Left lung (tissue), 4 donors: ENCODE measurements at regions not wholly inside any gene's neighbourhood (a gene's known extent, or its start where the extent isn't known, plus 50 kb on each side); places are given as distances from the start of the nearest gene placed in this dataset.

Source experiments
- ATAC-seq: fragments of 200-7000 bp; cut with Tn5 transposase; one replicate; pipeline ENCODE4 v1.9.1; 2020; ENCODE audit warnings: moderate library complexity
- DNase-seq, 4 donors: peaks; one replicate each; pipeline ENCODE4 v3.0.0-alpha.2; 2013 to 2020
- H3K27ac ChIP-seq, 2 donors: fragments of 200-600 bp; sonication (generic) in 1 of 2; one replicate each; pipeline versions ENCODE4 v1.5.0 to v1.8.0; 2020 to 2021
- H3K27me3 ChIP-seq, 2 donors: fragments of 200-600 bp; sonication (generic) in 1 of 2; one replicate each; pipeline versions ENCODE4 v1.5.0 to v1.8.0; 2020 to 2021
- H3K36me3 ChIP-seq, 2 donors: fragments of 200-600 bp; sonication (generic) in 1 of 2; one replicate each; pipeline versions ENCODE4 v1.5.0 to v1.8.0; 2020 to 2021
- H3K4me1 ChIP-seq, 2 donors: fragments of 200-600 bp; one replicate each; pipeline ENCODE4 v1.8.0; 2021
- H3K4me3 ChIP-seq, 2 donors: fragments of 200-600 bp; sonication (generic) in 1 of 2; one replicate each; pipeline versions ENCODE4 v1.5.0 to v1.8.0; 2020 to 2021; ENCODE audit warnings: mild to moderate bottlenecking in 1 of 2
- H3K9me3 ChIP-seq, 2 donors: fragments of 200-600 bp; sonication (generic) in 1 of 2; one replicate each; pipeline versions ENCODE4 v1.5.0 to v1.8.0; 2020 to 2021
- intact Hi-C, 2 donors: fragments of 100-400 bp; cut with DNase I; formaldehyde crosslinking; loops; one replicate each; pipeline versions ENCODE4 v1.11.2 to v1.14.2; 2022
- TF ChIP-seq, protein P1 (sequence below), 2 donors: fragments of 200-600 bp; sonication (generic) in 1 of 2; IDR thresholded peaks; one replicate each; pipeline versions ENCODE4 v1.5.0 to v1.8.0; 2021; ENCODE audit warnings: antibody characterized with exemption in 2 of 2
- donor health status: DM: no; HTN: yes; CAD: no.
- donor health status: DM: no; HTN: no; CAD: no.

GRCh38 chr4:46653842-46654241 is 255.2 kb downstream of the COX7B2 start:
- no peak for ATAC-seq

DNA sequence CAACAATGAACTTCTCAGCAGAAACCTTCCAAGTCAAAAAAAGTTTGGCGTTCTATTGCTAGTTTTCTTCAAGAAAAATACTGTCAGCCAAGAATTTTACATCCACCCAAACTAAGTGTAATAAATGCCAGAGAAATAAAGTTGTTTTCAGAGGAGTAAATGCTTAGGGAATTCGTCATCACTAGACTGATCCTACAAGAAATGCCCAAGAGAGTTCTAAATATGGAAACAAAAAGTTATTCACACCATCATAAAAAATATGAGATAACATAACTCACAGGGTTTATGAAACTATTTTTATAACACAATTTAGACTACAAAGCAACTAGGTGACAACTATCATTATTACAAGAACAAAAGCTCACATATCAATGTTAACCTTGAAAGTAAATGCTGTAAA is 259.5 kb upstream of the GABRA2 start:
- Histone ChIP-seq H3K4me1 (no peaks in the 10 kb centered on the region), H3K27me3 (no peaks in the 10 kb centered on the region), H3K9me3 (no peaks in the 10 kb centered on the region), H3K36me3 (no peaks in the 10 kb centered on the region), H3K27ac (no peak overlapping the region), H3K4me3 (no peak overlapping the region)
- ATAC-seq, result no peak
- intact Hi-C loops, result no loop called here
- TF ChIP-seq, protein P1, sequence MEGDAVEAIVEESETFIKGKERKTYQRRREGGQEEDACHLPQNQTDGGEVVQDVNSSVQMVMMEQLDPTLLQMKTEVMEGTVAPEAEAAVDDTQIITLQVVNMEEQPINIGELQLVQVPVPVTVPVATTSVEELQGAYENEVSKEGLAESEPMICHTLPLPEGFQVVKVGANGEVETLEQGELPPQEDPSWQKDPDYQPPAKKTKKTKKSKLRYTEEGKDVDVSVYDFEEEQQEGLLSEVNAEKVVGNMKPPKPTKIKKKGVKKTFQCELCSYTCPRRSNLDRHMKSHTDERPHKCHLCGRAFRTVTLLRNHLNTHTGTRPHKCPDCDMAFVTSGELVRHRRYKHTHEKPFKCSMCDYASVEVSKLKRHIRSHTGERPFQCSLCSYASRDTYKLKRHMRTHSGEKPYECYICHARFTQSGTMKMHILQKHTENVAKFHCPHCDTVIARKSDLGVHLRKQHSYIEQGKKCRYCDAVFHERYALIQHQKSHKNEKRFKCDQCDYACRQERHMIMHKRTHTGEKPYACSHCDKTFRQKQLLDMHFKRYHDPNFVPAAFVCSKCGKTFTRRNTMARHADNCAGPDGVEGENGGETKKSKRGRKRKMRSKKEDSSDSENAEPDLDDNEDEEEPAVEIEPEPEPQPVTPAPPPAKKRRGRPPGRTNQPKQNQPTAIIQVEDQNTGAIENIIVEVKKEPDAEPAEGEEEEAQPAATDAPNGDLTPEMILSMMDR (IDR thresholded peaks at IDR 0.05), result no peak
- no peak for DNase-seq

More at GRCh38 chr4:46653842-46654241, 255.2 kb downstream of the COX7B2 start:
- H3K27ac ChIP-seq, result no peak overlapping the region
- H3K4me3 ChIP-seq, result no peak overlapping the region
- peaks cover 0 to 4% of the 10 kb centered on the region in 2 donors for H3K9me3 ChIP-seq
- H3K27me3 ChIP-seq, result no peaks in the 10 kb centered on the region
- no peak for DNase-seq
- TF ChIP-seq, protein P1 (IDR thresholded peaks at IDR 0.05), result no peak
- H3K4me1 ChIP-seq, result no peaks in the 10 kb centered on the region
- intact Hi-C loops, result no loop called here
- H3K36me3 ChIP-seq, result no peaks in the 10 kb centered on the region

DNA sequence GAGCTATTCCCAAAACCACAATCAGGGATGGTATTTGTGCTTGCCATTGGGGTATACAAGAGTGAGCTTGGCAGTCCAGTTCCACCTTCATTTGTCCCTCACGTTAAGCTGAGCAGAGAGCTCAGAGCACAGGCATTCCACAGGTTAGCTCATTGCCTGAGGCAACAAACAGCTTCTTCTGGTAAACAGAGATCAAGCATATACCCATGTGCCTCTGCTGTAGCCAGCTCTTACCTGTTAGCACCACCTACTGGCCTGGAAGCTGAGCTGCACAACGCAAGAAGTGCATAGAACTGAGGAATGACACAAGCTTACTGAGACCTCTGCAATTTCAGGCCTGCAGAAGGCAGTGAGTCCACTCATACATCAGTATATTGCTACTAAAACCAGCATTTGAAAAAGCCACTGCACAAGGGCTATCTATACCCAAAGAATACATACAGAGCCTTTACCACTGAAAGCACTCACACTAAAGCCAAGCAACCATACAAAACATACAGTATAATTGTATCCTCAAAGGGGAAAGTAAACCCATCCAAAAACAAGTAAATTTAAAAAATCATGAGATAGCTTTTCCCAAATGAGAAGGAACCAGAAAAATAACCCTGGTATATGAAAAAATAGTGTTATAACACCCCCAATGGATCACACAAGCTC is 258.3 kb upstream of the GABRA2 start:
- H3K4me1 ChIP-seq, result no peaks in the 10 kb centered on the region
- ATAC-seq (peak; percentile 56), DNase-seq (peak in 1 of 4 donors; percentile 11)
- no peaks in the 10 kb centered on the region for H3K36me3 ChIP-seq
- H3K27ac ChIP-seq, result no peak overlapping the region
- no peaks in the 10 kb centered on the region for H3K27me3 ChIP-seq
- TF ChIP-seq, protein P1 (IDR thresholded peaks at IDR 0.05), result no peak
- no peak overlapping the region for H3K4me3 ChIP-seq
- H3K9me3 ChIP-seq, result no peaks in the 10 kb centered on the region
- intact Hi-C loops, result no loop called here

- TF ChIP-seq, protein P1 (IDR thresholded peaks at IDR 0.05), result no peak
- H3K36me3 ChIP-seq, result no peaks in the 10 kb centered on the region
- ATAC-seq, result no peak
- no peaks in the 10 kb centered on the region for H3K9me3 ChIP-seq
- H3K27ac ChIP-seq, result no peak overlapping the region
- no peaks in the 10 kb centered on the region for H3K27me3 ChIP-seq
- H3K4me3 ChIP-seq, result no peak overlapping the region
- no peak for DNase-seq
- intact Hi-C loops, result no loop called here
- no peaks in the 10 kb centered on the region for H3K4me1 ChIP-seq
These were observed 255.2 kb upstream of the GABRA2 start for GRCh38 chr4:46645126-46645525.
